Non-pigmented ciliary epithelial cell (primary cell): ENCODE measurements at regions not wholly inside any gene's neighbourhood (a gene's known extent, or its start where the extent isn't known, plus 50 kb on each side); places are given as distances from the start of the nearest gene placed in this dataset.

Source experiments
- DNase-seq: peaks from one replicate; pipeline ENCODE4 v3.0.0-alpha.2; 2010; ENCODE audit warnings: low read depth

- DNase-seq: no peak
These were observed 2164.8 kb downstream of the LRRC4C start for GRCh38 chr11:39294648-39295047.

GRCh38 chr11:39288011-39288410 lies 2171.4 kb downstream of the LRRC4C start:
- DNase-seq: no peak

GRCh38 chr11:39268176-39268690 lies 2191.2 kb downstream of the LRRC4C start:
- DNase-seq: no peak

GRCh38 chr11:39255648-39256047 lies 2203.8 kb downstream of the LRRC4C start:
- no peak for DNase-seq

- DNase-seq: no peak
These were observed 2209.7 kb downstream of the LRRC4C start for GRCh38 chr11:39249566-39250365.

GRCh38 chr11:39247570-39248137 lies 2211.8 kb downstream of the LRRC4C start:
- DNase-seq: no peak

- DNase-seq: no peak
These were observed 2219.9 kb downstream of the LRRC4C start for GRCh38 chr11:39239553-39239952.

GRCh38 chr11:39236916-39237315 lies 2222.5 kb downstream of the LRRC4C start:
- DNase-seq: no peak

GRCh38 chr11:39221550-39222138 lies 2237.8 kb downstream of the LRRC4C start:
- DNase-seq: no peak

- no peak for DNase-seq
These were observed 2238.8 kb downstream of the LRRC4C start for GRCh38 chr11:39220501-39221230.

- no peak for DNase-seq
These were observed 2239.4 kb downstream of the LRRC4C start for GRCh38 chr11:39220069-39220468.

GRCh38 chr11:39209981-39210380 lies 2249.5 kb downstream of the LRRC4C start:
- DNase-seq: no peak

- DNase-seq: no peak
These were observed 2254.0 kb downstream of the LRRC4C start for GRCh38 chr11:39205236-39205995.

- DNase-seq: no peak
These were observed 2266.8 kb downstream of the LRRC4C start for GRCh38 chr11:39192671-39193070.

- DNase-seq: no peak
These were observed 2268.7 kb downstream of the LRRC4C start for GRCh38 chr11:39190751-39191150.

GRCh38 chr11:39177678-39178077 lies 2281.8 kb downstream of the LRRC4C start:
- no peak for DNase-seq

GRCh38 chr11:39174965-39175364 lies 2284.5 kb downstream of the LRRC4C start:
- no peak for DNase-seq

- DNase-seq: no peak
These were observed 2285.3 kb downstream of the LRRC4C start for GRCh38 chr11:39174196-39174595.

GRCh38 chr11:39165021-39165420 lies 2294.4 kb downstream of the LRRC4C start:
- DNase-seq: no peak

GRCh38 chr11:39149214-39149613 lies 2310.2 kb downstream of the LRRC4C start:
- DNase-seq: no peak

GRCh38 chr11:39145346-39145745 lies 2314.1 kb downstream of the LRRC4C start:
- no peak for DNase-seq
